CD4-positive, alpha-beta memory T cell (primary cell): ENCODE measurements at regions not wholly inside any gene's neighbourhood (a gene's known extent, or its start where the extent isn't known, plus 50 kb on each side); places are given as distances from the start of the nearest gene placed in this dataset.

Experiments used
- CTCF ChIA-PET: fragments of 350-600 bp; sonication (Branson Sonifier 250); formaldehyde crosslinking; loops from one replicate; lab custom pipeline; 2021; ENCODE audit warnings: inconsistent platforms; ENCODE audit not compliant: partially characterized antibody; lab: Charles Lee
- POLR2A ChIA-PET: fragments of 350-600 bp; sonication (Branson Sonifier 250); formaldehyde crosslinking; loops from one replicate; lab custom pipeline; 2021; ENCODE audit not compliant: partially characterized antibody; lab: Charles Lee
- DNase-seq, 5 donors: peaks; one replicate each; pipeline versions ENCODE4 v3.0.0 to v3.0.0-alpha.2; 2020 to 2022; ENCODE audit warnings: mixed read lengths in 1 of 5
- H3K27ac ChIP-seq: one replicate; pipeline ENCODE4 v1.7.0; 2013; ENCODE audit warnings: low read depth, low read length
- H3K27me3 ChIP-seq: 2 replicates; pipeline ENCODE4 v1.7.0; 2013; ENCODE audit warnings: mild to moderate bottlenecking, low read length, moderate library complexity; ENCODE audit not compliant: insufficient read depth
- H3K36me3 ChIP-seq: 2 replicates; pipeline ENCODE4 v1.7.0; 2013; ENCODE audit warnings: mild to moderate bottlenecking, low read length, moderate library complexity; ENCODE audit not compliant: insufficient read depth
- H3K4me1 ChIP-seq: 2 replicates; pipeline ENCODE4 v1.7.0; 2013; ENCODE audit warnings: mild to moderate bottlenecking, low read length, moderate library complexity; ENCODE audit not compliant: insufficient read depth
- H3K4me3 ChIP-seq, 2 donors: one replicate each; pipeline ENCODE4 v1.7.0; 2013; ENCODE audit warnings: low read length in 2 of 2, mild to moderate bottlenecking in 1 of 2
- H3K9me3 ChIP-seq, 2 donors: one replicate each; pipeline ENCODE4 v1.7.0; 2013; ENCODE audit warnings: low read length in 2 of 2, control low read depth in 1 of 2; ENCODE audit not compliant: control insufficient read depth in 1 of 2
- H3K27ac Mint-ChIP-seq, 7 donors: one replicate each; pipeline ENCODE4 v1.8.0; 2020 to 2021; ENCODE audit warnings: mixed read lengths in 7 of 7, mild to moderate bottlenecking in 6 of 7, inconsistent platforms in 3 of 7, moderate library complexity in 3 of 7
- H3K27me3 Mint-ChIP-seq, 2 donors: one replicate each; pipeline ENCODE4 v1.8.0; 2020 to 2021; ENCODE audit warnings: mixed read lengths in 2 of 2
- H3K36me3 Mint-ChIP-seq, 2 donors: one replicate each; pipeline ENCODE4 v1.8.0; 2020 to 2021; ENCODE audit warnings: mixed read lengths in 2 of 2, inconsistent platforms in 1 of 2, mild to moderate bottlenecking in 1 of 2
- H3K4me1 Mint-ChIP-seq, 4 donors: one replicate each; pipeline ENCODE4 v1.8.0; 2020 to 2021; ENCODE audit warnings: mixed read lengths in 4 of 4, mild to moderate bottlenecking in 1 of 4
- H3K4me3 Mint-ChIP-seq, 8 donors: one replicate each; pipeline ENCODE4 v1.8.0; 2020 to 2021; ENCODE audit warnings: mixed read lengths in 8 of 8, mild to moderate bottlenecking in 7 of 8, moderate library complexity in 6 of 8, inconsistent platforms in 3 of 8
- H3K9me3 Mint-ChIP-seq, 8 donors: one replicate each; pipeline ENCODE4 v1.8.0; 2020 to 2021; ENCODE audit warnings: mixed read lengths in 8 of 8, mild to moderate bottlenecking in 5 of 8, inconsistent platforms in 3 of 8, moderate library complexity in 1 of 8
- intact Hi-C: fragments of 100-400 bp; cut with micrococcal nuclease; formaldehyde crosslinking; loops from one replicate; pipeline ENCODE4 v1.15.1; 2023

DNA sequence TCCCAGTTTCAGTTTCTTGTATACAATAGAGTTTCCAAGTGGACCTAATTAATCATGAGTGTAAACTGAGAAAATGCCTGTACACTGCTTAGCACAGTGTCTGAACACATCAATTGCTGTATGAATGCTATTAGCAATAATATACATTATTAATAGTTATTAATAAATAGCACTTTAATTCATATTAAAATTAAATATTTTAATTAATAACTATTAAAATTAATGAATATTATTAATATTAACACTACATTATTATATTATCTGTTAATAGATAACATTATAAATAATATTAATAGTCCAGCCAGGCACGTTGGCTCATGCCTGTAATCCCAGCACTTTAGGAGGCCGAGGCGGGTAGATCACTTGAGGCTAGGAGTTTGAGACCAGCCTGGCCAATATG is 244.9 kb upstream of the ANKRD55 start:
- Mint-ChIP-seq H3K9me3 (no peaks in the 10 kb centered on the region), H3K4me3 (peak overlapping the region in 2 of 8 donors; percentile 31 to 46), H3K27me3 (no peaks in the 10 kb centered on the region), H3K36me3 (peaks cover 0 to 3% of the 10 kb centered on the region in 2 donors), H3K4me1 (peaks cover 37 to 65% (median 50%) of the 10 kb centered on the region in 4 donors), H3K27ac (peak overlapping the region in 5 of 7 donors; percentile 68 to 86 (median 77))
- CTCF ChIA-PET, result interaction anchor here (1.2 to 4.5 kb wide), 4 partner anchors 9 to 360 kb away, joined by 4 to 19 read pairs (median 12); no protein-coding TSS in a partner anchor
- Histone ChIP-seq H3K36me3 (no peaks in the 10 kb centered on the region), H3K9me3 (no peaks in the 10 kb centered on the region), H3K27ac (peak overlapping the region; percentile 16), H3K4me3 (no peak overlapping the region), H3K27me3 (no peaks in the 10 kb centered on the region), H3K4me1 (peaks cover 61% of the 10 kb centered on the region)
- POLR2A ChIA-PET, result interaction anchor here (1.0 to 6.7 kb wide), 10 partner anchors 31 to 349 kb away, joined by 3 to 114 read pairs (median 11); partner anchors contain the start of gene MAP3K1
- no peak for DNase-seq
- intact Hi-C loops, result no loop called here

DNA sequence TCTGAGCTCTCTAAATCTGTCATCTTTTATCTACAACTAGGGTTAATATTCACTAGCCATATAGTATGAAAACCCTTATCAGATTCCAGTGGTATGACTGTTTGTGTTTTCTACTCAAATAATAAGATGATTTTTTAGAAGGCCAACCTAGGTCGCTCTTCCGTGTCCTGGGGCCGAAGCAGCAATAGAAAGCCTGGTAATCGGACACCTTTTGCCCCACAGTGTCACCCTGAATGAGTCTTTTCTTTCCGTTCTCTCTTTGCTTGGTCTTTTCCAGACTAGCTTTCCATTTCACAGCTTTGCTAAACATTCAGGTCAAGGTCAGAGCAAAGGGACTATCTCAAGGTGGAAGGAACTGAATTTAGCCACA is 243.3 kb upstream of the ANKRD55 start:
- H3K4me3 Mint-ChIP-seq, result peak overlapping the region in 2 of 8 donors; percentile 11 to 13
- no peak overlapping the region for H3K4me3 ChIP-seq
- no peak overlapping the region for H3K27ac ChIP-seq
- peaks cover 3 to 5% of the 10 kb centered on the region in 2 donors for H3K36me3 Mint-ChIP-seq
- no peaks in the 10 kb centered on the region for H3K9me3 Mint-ChIP-seq
- DNase-seq, result no peak
- no peaks in the 10 kb centered on the region for H3K27me3 Mint-ChIP-seq
- CTCF ChIA-PET, result interaction anchor here (1.4 to 3.1 kb wide), 4 partner anchors 148 to 361 kb away, joined by 3 to 11 read pairs (median 7); no protein-coding TSS in a partner anchor
- POLR2A ChIA-PET, result interaction anchor here (0.7 to 6.7 kb wide), 6 partner anchors 57 to 354 kb away, joined by 3 to 114 read pairs (median 4); partner anchors contain the start of gene MAP3K1
- peaks cover 31 to 51% (median 39%) of the 10 kb centered on the region in 4 donors for H3K4me1 Mint-ChIP-seq
- H3K27me3 ChIP-seq, result no peaks in the 10 kb centered on the region
- intact Hi-C loops, result no loop called here
- H3K27ac Mint-ChIP-seq, result peak overlapping the region in 5 of 7 donors; percentile 0 to 84 (median 53)
- no peaks in the 10 kb centered on the region for H3K9me3 ChIP-seq
- H3K36me3 ChIP-seq, result no peaks in the 10 kb centered on the region
- peaks cover 51% of the 10 kb centered on the region for H3K4me1 ChIP-seq

DNA sequence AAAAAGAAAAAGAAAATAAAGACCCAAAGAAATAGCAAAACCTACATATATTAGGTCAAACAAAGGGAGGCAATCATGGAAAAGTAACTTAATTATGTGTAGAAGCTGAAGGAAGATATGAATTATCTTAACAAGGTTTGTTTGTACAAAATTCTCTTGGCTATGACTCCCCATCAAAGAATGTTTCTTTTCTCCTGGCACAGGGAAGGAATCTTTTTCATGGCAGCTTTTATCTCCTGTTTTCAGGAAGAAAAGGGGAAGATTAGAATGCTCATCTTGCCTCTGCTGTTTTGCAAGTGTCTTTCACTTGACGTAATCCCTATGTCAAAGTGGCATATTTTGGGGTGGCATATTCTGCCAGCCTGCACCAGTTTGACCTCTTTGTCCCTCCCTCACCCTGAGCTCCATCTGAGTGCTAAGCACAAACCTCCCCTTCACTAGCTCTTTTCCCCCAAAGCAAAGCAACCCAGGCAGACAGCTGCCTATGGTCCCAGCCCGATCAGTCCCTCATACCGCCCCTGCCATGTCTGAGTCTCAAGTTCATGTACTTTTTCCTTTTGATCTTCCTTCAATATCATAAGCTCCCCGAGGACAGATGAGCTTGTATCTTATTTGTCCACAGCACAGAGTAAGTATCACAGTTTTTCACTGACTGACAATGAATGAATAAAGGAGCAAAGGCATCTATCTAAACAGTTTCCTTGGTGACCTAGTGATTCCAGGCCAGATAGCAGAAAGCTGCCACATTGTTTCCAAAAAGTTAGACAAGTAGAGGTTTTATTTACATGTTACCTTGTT is 242.8 kb upstream of the ANKRD55 start:
- no peaks in the 10 kb centered on the region for H3K9me3 Mint-ChIP-seq
- ChIA-PET CTCF (interaction anchor here (1.4 to 3.1 kb wide), 4 partner anchors 147 to 362 kb away, joined by 3 to 11 read pairs (median 7); no protein-coding TSS in a partner anchor), POLR2A (interaction anchor here (0.7 to 6.7 kb wide), 3 partner anchors 137 to 215 kb away, joined by 3 to 114 read pairs (median 4); no protein-coding TSS in a partner anchor)
- peaks cover 50% of the 10 kb centered on the region for H3K4me1 ChIP-seq
- H3K27me3 ChIP-seq, result no peaks in the 10 kb centered on the region
- peaks cover 0 to 5% of the 10 kb centered on the region in 2 donors for H3K36me3 Mint-ChIP-seq
- H3K9me3 ChIP-seq, result no peaks in the 10 kb centered on the region
- peak overlapping the region in 6 of 7 donors; percentile 1 to 66 (median 48) for H3K27ac Mint-ChIP-seq
- no peak overlapping the region for H3K4me3 ChIP-seq
- H3K27ac ChIP-seq, result no peak overlapping the region
- H3K4me3 Mint-ChIP-seq, result peak overlapping the region in 2 of 8 donors; percentile 1 to 13
- H3K27me3 Mint-ChIP-seq, result no peaks in the 10 kb centered on the region
- intact Hi-C loops, result no loop called here
- no peaks in the 10 kb centered on the region for H3K36me3 ChIP-seq
- H3K4me1 Mint-ChIP-seq, result peaks cover 29 to 46% (median 37%) of the 10 kb centered on the region in 4 donors
- no peak for DNase-seq

DNA sequence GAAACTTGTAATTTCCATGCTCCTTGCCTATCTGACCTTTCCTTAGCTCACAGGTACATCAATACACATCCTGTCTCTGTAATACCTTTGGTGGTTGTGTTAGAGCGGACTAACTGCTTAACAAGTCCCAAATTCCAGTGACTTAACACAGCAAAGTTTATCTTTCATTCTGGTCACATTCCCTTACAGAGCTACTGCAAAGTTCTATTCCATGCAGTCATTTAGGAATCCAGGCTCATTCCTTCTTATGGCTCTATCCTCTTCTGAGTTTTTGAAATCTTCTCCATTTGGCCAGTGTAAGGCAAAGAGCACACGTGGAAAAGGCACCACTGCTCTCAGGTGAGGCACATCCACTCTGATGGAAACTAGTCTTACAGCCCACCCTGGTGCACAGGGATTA is 238.6 kb upstream of the ANKRD55 start:
- H3K9me3 ChIP-seq, result no peaks in the 10 kb centered on the region
- Mint-ChIP-seq H3K4me1 (peaks cover 6 to 16% (median 9%) of the 10 kb centered on the region in 4 donors), H3K27me3 (no peaks in the 10 kb centered on the region), H3K4me3 (no peak overlapping the region), H3K36me3 (peaks cover 0 to 5% of the 10 kb centered on the region in 2 donors), H3K9me3 (no peaks in the 10 kb centered on the region), H3K27ac (no peak overlapping the region)
- ChIA-PET CTCF (no interaction called here), POLR2A (interaction anchor here (3.0 kb wide), 1 partner anchor 8 kb away, joined by 12 read pairs; no protein-coding TSS in a partner anchor)
- H3K27ac ChIP-seq, result no peak overlapping the region
- H3K36me3 ChIP-seq, result no peaks in the 10 kb centered on the region
- H3K4me3 ChIP-seq, result no peak overlapping the region
- no peaks in the 10 kb centered on the region for H3K27me3 ChIP-seq
- DNase-seq, result no peak
- peaks cover 11% of the 10 kb centered on the region for H3K4me1 ChIP-seq
- intact Hi-C loops, result no loop called here

DNA sequence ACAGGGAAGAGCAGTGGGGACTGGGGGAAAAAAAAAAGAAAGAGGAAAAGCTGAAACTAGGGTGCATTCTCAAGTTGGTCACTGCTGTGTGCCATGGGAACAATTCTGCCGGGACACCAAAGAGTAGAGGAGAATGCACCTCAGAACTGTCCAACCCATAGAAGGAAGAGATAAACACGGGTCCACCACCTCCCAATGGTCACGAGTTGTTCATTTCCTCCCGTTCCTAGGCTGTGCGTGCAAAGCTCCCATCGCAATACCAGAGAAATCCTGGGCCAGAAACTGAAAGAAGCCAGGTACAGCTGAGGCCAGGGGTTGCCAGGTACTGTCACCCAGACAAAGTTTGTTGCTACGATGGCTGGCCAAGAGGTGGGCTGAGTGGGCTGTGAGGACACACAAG is 236.9 kb upstream of the ANKRD55 start:
- CTCF ChIA-PET, result interaction anchor here (1.1 to 2.4 kb wide), 4 partner anchors 9 to 368 kb away, joined by 3 to 12 read pairs (median 5); no protein-coding TSS in a partner anchor
- Mint-ChIP-seq H3K9me3 (no peaks in the 10 kb centered on the region), H3K27me3 (no peaks in the 10 kb centered on the region), H3K4me1 (peaks cover 0 to 8% (median 4%) of the 10 kb centered on the region in 4 donors), H3K36me3 (peaks cover 0 to 5% of the 10 kb centered on the region in 2 donors), H3K27ac (peak overlapping the region in 1 of 7 donors; percentile 74), H3K4me3 (no peak overlapping the region)
- Histone ChIP-seq H3K36me3 (no peaks in the 10 kb centered on the region), H3K4me1 (no peaks in the 10 kb centered on the region), H3K4me3 (no peak overlapping the region), H3K9me3 (no peaks in the 10 kb centered on the region), H3K27ac (no peak overlapping the region), H3K27me3 (no peaks in the 10 kb centered on the region)
- intact Hi-C loops, result no loop called here
- DNase-seq, result no peak
- POLR2A ChIA-PET, result interaction anchor here (0.6 to 3.0 kb wide), 2 partner anchors 10 to 23 kb away, joined by 3 to 12 read pairs; no protein-coding TSS in a partner anchor

DNA sequence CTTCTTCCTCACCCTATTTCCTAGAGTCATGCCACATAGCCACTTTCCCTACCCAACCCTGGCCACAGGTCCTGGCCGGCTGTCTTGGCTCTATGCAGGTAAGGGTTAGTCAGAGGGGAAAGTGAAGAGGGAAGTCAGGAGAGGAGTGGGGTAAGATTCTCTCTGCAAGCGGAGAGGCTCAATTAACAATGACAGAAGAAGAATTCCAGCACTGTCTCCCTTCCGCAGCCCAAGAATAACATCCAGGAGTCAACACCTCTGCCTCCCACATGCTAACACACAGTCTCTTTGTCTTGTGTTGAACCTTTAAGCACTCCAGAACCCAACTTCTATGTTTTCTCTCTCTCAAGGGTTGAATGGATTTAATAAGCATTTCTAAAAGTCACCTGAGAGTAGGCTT is 235.1 kb upstream of the ANKRD55 start:
- ChIA-PET POLR2A (interaction anchor here (1.5 kb wide), 1 partner anchor 11 kb away, joined by 7 read pairs; no protein-coding TSS in a partner anchor), CTCF (interaction anchor here (1.4 to 2.4 kb wide), 4 partner anchors 10 to 370 kb away, joined by 3 to 12 read pairs (median 5); no protein-coding TSS in a partner anchor)
- peaks cover 0 to 8% of the 10 kb centered on the region in 2 donors for H3K36me3 Mint-ChIP-seq
- Histone ChIP-seq H3K4me1 (no peaks in the 10 kb centered on the region), H3K4me3 (no peak overlapping the region), H3K36me3 (no peaks in the 10 kb centered on the region), H3K27ac (no peak overlapping the region), H3K9me3 (no peaks in the 10 kb centered on the region), H3K27me3 (no peaks in the 10 kb centered on the region)
- no peak overlapping the region for H3K27ac Mint-ChIP-seq
- intact Hi-C loops, result no loop called here
- DNase-seq, result no peak
- no peak overlapping the region for H3K4me3 Mint-ChIP-seq
- peaks cover 0 to 8% (median 4%) of the 10 kb centered on the region in 4 donors for H3K4me1 Mint-ChIP-seq
- H3K9me3 Mint-ChIP-seq, result no peaks in the 10 kb centered on the region
- no peaks in the 10 kb centered on the region for H3K27me3 Mint-ChIP-seq
